AG04449 (cell line): ENCODE measurements at regions not wholly inside any gene's neighbourhood (a gene's known extent, or its start where the extent isn't known, plus 50 kb on each side); places are given as distances from the start of the nearest gene placed in this dataset.

ENCODE experiments used
- CTCF ChIA-PET: fragments of 350-600 bp; formaldehyde crosslinking; extraction: SDS; loops from one replicate; lab custom pipeline; 2021; ENCODE audit warnings: antibody characterized with exemption; lab: Yijun Ruan, JAX
- POLR2A ChIA-PET: fragments of 400-600, 350-600 bp; formaldehyde crosslinking; extraction: SDS; loops from one replicate; lab custom pipeline; 2020; ENCODE audit warnings: antibody characterized with exemption, inconsistent platforms; lab: Yijun Ruan, JAX
- DNase-seq: peaks from one replicate; pipeline ENCODE4 v3.0.0-alpha.2; 2010; ENCODE audit warnings: low read depth, low spot score
- H3K4me3 ChIP-seq: 2 replicates; pipeline ENCODE4 v1.5.1; 2011; ENCODE audit warnings: low read depth, mild to moderate bottlenecking, control low read depth, low read length
- TF ChIP-seq, protein P1 (sequence below): IDR thresholded peaks from one replicate; pipeline ENCODE4 v1.5.1; 2011; ENCODE audit warnings: mild to moderate bottlenecking, moderate library complexity, low read length, control low read depth, inconsistent platforms; ENCODE audit not compliant: insufficient read depth; ENCODE audit errors: missing control alignments

DNA sequence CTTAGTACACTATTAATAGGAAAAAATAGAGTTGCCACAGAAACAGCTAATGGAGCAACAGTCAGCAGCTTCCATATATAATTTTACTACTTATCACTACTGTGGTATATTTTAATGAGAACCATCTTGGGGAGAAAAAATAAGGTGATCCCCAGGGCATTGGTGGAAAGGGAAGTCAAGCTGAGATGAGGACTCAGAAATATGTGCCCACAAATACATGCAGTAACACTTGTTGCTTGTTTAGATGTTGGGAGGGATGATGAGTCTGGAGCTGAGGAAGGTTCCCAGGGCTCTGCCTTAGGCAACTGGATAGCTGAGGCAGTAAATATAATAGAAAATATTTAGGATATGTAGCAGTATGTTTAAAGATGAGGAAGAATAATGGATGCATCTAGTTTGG, 280.1 kb upstream of the PDE4D start:
- no peak for DNase-seq
- H3K4me3 ChIP-seq: no peak overlapping the region
- TF ChIP-seq, protein P1, sequence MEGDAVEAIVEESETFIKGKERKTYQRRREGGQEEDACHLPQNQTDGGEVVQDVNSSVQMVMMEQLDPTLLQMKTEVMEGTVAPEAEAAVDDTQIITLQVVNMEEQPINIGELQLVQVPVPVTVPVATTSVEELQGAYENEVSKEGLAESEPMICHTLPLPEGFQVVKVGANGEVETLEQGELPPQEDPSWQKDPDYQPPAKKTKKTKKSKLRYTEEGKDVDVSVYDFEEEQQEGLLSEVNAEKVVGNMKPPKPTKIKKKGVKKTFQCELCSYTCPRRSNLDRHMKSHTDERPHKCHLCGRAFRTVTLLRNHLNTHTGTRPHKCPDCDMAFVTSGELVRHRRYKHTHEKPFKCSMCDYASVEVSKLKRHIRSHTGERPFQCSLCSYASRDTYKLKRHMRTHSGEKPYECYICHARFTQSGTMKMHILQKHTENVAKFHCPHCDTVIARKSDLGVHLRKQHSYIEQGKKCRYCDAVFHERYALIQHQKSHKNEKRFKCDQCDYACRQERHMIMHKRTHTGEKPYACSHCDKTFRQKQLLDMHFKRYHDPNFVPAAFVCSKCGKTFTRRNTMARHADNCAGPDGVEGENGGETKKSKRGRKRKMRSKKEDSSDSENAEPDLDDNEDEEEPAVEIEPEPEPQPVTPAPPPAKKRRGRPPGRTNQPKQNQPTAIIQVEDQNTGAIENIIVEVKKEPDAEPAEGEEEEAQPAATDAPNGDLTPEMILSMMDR: no peak
- POLR2A ChIA-PET: no interaction called here
- CTCF ChIA-PET: no interaction called here

- TF ChIP-seq, protein P1: no peak
- ChIA-PET POLR2A (no interaction called here), CTCF (interaction anchor here (1.3 to 3.7 kb wide), 3 partner anchors 10 to 354 kb away, joined by 4 to 24 read pairs (median 5); no protein-coding TSS in a partner anchor)
- no peak overlapping the region for H3K4me3 ChIP-seq
- DNase-seq: no peak
Observed at GRCh38 chr5:60163762-60164161, 270.2 kb upstream of the PDE4D start.

DNA sequence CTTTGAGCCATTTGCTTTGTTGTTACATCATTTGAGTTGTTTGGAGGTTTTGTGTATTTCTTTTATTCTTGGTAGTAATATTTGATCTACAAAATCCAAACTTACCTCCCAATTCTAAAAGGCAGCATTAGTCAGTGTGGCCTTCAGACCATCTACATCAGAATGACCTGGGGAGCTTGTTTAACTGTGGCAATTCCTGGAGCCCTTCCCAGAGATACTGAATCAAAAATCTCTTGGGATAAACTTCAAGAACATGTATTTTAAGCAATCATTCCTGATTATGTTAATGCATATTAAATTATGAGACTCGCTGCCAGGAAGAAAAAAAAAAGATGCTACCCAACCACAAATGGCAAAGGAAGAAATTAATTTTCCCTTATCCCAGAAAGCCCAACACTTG, 268.9 kb upstream of the PDE4D start:
- POLR2A ChIA-PET: no interaction called here
- CTCF ChIA-PET: interaction anchor here (0.7 to 3.7 kb wide), 8 partner anchors 8 to 353 kb away, joined by 3 to 24 read pairs (median 4); no protein-coding TSS in a partner anchor

GRCh38 chr5:60161340-60161934, 267.9 kb upstream of the PDE4D start:
- no peak for DNase-seq
- no peak overlapping the region for H3K4me3 ChIP-seq
- TF ChIP-seq, protein P1: peak; percentile 47
- ChIA-PET POLR2A (no interaction called here), CTCF (interaction anchor here (0.7 to 3.7 kb wide), 5 partner anchors 10 to 352 kb away, joined by 3 to 24 read pairs (median 4); no protein-coding TSS in a partner anchor)

More for the DNA sequence above, 268.9 kb upstream of the PDE4D start:
- H3K4me3 ChIP-seq: no peak overlapping the region
- TF ChIP-seq, protein P1: no peak
- no peak for DNase-seq

GRCh38 chr5:60149081-60149480, 255.6 kb upstream of the PDE4D start:
- H3K4me3 ChIP-seq: no peak overlapping the region
- POLR2A ChIA-PET: no interaction called here
- DNase-seq: no peak
- CTCF ChIA-PET: no interaction called here
- TF ChIP-seq, protein P1: no peak

GRCh38 chr5:60148366-60148765, 254.8 kb upstream of the PDE4D start:
- ChIA-PET POLR2A (no interaction called here), CTCF (no interaction called here)
- no peak for DNase-seq
- TF ChIP-seq, protein P1: no peak
- no peak overlapping the region for H3K4me3 ChIP-seq
